ENCODE measurements at regions not wholly inside any gene's neighbourhood (a gene's known extent, or its start where the extent isn't known, plus 50 kb on each side); places are given as distances from the start of the nearest gene placed in this dataset.

DNA sequence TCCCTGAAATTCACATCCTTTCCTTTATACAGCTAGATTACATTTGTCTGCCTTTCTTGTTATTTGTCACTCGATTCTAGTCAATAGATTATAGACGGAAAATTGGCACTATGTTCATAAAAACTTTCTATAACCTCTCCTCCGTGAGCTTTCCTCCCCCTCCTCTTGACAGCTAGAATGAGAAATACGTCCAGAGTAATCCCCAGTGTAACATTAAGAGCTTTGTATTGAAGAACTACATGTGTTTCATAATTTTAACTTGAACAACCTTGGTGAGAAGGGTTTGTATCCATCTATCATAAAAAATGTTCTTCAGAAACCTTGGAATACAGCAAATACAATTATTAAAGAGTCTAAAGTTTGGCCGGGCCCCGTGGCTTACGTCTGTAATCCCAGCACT lies 1707.4 kb downstream of the PCDH7 start:
- TF ChIP-seq, protein P1, sequence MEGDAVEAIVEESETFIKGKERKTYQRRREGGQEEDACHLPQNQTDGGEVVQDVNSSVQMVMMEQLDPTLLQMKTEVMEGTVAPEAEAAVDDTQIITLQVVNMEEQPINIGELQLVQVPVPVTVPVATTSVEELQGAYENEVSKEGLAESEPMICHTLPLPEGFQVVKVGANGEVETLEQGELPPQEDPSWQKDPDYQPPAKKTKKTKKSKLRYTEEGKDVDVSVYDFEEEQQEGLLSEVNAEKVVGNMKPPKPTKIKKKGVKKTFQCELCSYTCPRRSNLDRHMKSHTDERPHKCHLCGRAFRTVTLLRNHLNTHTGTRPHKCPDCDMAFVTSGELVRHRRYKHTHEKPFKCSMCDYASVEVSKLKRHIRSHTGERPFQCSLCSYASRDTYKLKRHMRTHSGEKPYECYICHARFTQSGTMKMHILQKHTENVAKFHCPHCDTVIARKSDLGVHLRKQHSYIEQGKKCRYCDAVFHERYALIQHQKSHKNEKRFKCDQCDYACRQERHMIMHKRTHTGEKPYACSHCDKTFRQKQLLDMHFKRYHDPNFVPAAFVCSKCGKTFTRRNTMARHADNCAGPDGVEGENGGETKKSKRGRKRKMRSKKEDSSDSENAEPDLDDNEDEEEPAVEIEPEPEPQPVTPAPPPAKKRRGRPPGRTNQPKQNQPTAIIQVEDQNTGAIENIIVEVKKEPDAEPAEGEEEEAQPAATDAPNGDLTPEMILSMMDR (IDR thresholded peaks at IDR 0.05), result no peak
- TF ChIP-seq POLR2A (IDR thresholded peaks at IDR 0.05), result no peak

Data from stomach (tissue), 4 donors.